GM19240 (cell line): ENCODE measurements at regions not wholly inside any gene's neighbourhood (a gene's known extent, or its start where the extent isn't known, plus 50 kb on each side); places are given as distances from the start of the nearest gene placed in this dataset.

Experiments used
- DNase-seq: peaks from one replicate; pipeline ENCODE4 v3.0.0; 2011; ENCODE audit warnings: low spot score; ENCODE audit not compliant: insufficient read length

GRCh38 chr5:164341056-164341619 lies 835.7 kb downstream of the MAT2B start:
- no peak for DNase-seq

- no peak for DNase-seq
Observed at GRCh38 chr5:164345173-164345849, 839.9 kb downstream of the MAT2B start.

GRCh38 chr5:164345853-164346252 lies 840.4 kb downstream of the MAT2B start:
- no peak for DNase-seq

- DNase-seq = no peak
Observed at GRCh38 chr5:164346785-164347630, 841.6 kb downstream of the MAT2B start.

GRCh38 chr5:164350236-164350635 lies 844.8 kb downstream of the MAT2B start:
- DNase-seq = no peak

GRCh38 chr5:164351245-164351834 lies 845.9 kb downstream of the MAT2B start:
- DNase-seq = no peak

GRCh38 chr5:164352695-164353094 lies 847.3 kb downstream of the MAT2B start:
- DNase-seq = no peak

GRCh38 chr5:164353155-164353554 lies 847.7 kb downstream of the MAT2B start:
- DNase-seq = no peak

GRCh38 chr5:164354139-164354751 lies 848.8 kb downstream of the MAT2B start:
- DNase-seq = no peak

- DNase-seq = no peak
Observed at GRCh38 chr5:164355267-164355830, 849.9 kb downstream of the MAT2B start.

GRCh38 chr5:164356790-164357189 lies 851.4 kb downstream of the MAT2B start:
- no peak for DNase-seq

- no peak for DNase-seq
Observed at GRCh38 chr5:164357395-164358033, 852.1 kb downstream of the MAT2B start.

GRCh38 chr5:164358531-164359259 lies 853.3 kb downstream of the MAT2B start:
- no peak for DNase-seq

GRCh38 chr5:164359260-164360255 lies 854.1 kb downstream of the MAT2B start:
- no peak for DNase-seq

- DNase-seq = no peak
Observed at GRCh38 chr5:164360589-164360988, 855.2 kb downstream of the MAT2B start.

- no peak for DNase-seq
Observed at GRCh38 chr5:164361986-164362385, 856.6 kb downstream of the MAT2B start.

GRCh38 chr5:164362835-164363234 lies 857.4 kb downstream of the MAT2B start:
- no peak for DNase-seq

- DNase-seq = no peak
Observed at GRCh38 chr5:164364237-164365208, 859.1 kb downstream of the MAT2B start.
